ENCODE measurements at regions not wholly inside any gene's neighbourhood (a gene's known extent, or its start where the extent isn't known, plus 50 kb on each side); places are given as distances from the start of the nearest gene placed in this dataset.

DNA sequence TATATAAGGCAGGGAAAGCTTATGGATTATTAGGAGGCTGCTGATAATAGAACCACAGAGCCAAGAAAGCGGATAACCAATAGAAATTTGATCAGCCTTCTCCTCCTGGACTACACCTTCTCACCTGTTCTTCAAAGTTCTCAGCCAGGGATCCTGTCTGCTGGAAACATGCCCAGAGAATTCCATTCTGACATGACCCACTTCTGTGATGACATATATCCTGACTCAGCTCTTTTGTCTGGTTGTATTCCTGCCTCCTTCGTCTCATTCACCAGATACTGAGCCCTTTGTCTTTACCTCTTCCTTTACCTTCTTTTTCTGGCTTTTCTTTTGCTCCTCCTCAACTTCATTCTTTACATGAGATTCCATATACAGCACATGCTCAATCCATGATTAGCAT is 576.1 kb downstream of the CDH11 start:
- TF ChIP-seq, protein P1, sequence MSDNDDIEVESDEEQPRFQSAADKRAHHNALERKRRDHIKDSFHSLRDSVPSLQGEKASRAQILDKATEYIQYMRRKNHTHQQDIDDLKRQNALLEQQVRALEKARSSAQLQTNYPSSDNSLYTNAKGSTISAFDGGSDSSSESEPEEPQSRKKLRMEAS (IDR thresholded peaks at IDR 0.05), result no peak

- TF ChIP-seq NFIC (IDR thresholded peaks at IDR 0.05) (no peak), YY1 (IDR thresholded peaks at IDR 0.05; ENCODE audit: low read depth) (no peak), CREB1 (IDR thresholded peaks at IDR 0.05; ENCODE audit: low read depth) (no peak), RAD21 (IDR thresholded peaks at IDR 0.05; ENCODE audit: low read depth) (no peak), ZBTB7A (IDR thresholded peaks at IDR 0.05; ENCODE audit: low read depth) (no peak)
Measured at GRCh38 chr16:64544859-64545258, 577.0 kb downstream of the CDH11 start.

- TF ChIP-seq, protein P1 (IDR thresholded peaks at IDR 0.05), result no peak
- TF ChIP-seq, protein P2, sequence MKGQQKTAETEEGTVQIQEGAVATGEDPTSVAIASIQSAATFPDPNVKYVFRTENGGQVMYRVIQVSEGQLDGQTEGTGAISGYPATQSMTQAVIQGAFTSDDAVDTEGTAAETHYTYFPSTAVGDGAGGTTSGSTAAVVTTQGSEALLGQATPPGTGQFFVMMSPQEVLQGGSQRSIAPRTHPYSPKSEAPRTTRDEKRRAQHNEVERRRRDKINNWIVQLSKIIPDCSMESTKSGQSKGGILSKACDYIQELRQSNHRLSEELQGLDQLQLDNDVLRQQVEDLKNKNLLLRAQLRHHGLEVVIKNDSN (IDR thresholded peaks at IDR 0.05), result no peak
- no peak for TF ChIP-seq CREB1 (IDR thresholded peaks at IDR 0.05; ENCODE audit: low read depth)
- TF ChIP-seq YY1 (IDR thresholded peaks at IDR 0.05; ENCODE audit: low read depth), result no peak
- TF ChIP-seq, protein P3, sequence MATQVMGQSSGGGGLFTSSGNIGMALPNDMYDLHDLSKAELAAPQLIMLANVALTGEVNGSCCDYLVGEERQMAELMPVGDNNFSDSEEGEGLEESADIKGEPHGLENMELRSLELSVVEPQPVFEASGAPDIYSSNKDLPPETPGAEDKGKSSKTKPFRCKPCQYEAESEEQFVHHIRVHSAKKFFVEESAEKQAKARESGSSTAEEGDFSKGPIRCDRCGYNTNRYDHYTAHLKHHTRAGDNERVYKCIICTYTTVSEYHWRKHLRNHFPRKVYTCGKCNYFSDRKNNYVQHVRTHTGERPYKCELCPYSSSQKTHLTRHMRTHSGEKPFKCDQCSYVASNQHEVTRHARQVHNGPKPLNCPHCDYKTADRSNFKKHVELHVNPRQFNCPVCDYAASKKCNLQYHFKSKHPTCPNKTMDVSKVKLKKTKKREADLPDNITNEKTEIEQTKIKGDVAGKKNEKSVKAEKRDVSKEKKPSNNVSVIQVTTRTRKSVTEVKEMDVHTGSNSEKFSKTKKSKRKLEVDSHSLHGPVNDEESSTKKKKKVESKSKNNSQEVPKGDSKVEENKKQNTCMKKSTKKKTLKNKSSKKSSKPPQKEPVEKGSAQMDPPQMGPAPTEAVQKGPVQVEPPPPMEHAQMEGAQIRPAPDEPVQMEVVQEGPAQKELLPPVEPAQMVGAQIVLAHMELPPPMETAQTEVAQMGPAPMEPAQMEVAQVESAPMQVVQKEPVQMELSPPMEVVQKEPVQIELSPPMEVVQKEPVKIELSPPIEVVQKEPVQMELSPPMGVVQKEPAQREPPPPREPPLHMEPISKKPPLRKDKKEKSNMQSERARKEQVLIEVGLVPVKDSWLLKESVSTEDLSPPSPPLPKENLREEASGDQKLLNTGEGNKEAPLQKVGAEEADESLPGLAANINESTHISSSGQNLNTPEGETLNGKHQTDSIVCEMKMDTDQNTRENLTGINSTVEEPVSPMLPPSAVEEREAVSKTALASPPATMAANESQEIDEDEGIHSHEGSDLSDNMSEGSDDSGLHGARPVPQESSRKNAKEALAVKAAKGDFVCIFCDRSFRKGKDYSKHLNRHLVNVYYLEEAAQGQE (IDR thresholded peaks at IDR 0.05; ENCODE audit: low read depth), result no peak
- no peak for TF ChIP-seq NFIC (IDR thresholded peaks at IDR 0.05)
- TF ChIP-seq FOXM1 (IDR thresholded peaks at IDR 0.05; ENCODE audit: borderline replicate concordance, low read depth), result no peak
- TF ChIP-seq TEAD4 (IDR thresholded peaks at IDR 0.05), result no peak
Measured at GRCh38 chr16:64543441-64543840, 578.4 kb downstream of the CDH11 start.

DNA sequence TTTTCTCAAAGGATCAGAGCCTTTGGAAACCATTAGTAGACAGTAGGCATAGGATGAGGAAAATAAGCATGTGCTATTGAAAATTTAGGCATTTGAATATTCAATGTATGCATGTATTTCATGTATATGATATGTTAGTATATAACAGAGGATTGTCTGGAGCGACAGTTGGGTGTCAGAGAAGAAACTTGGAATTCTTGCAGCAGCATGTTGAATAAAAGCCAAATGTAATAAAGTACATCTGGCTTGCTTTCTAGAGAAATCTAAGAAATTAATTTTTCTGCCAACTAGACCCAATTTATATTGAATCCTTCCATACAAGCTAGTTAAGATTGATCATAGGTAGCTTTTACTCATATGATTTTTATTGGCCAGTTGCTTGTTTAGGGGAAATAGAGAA is 578.8 kb downstream of the CDH11 start:
- no peak for TF ChIP-seq FOXM1 (IDR thresholded peaks at IDR 0.05; ENCODE audit: borderline replicate concordance, low read depth)
- TF ChIP-seq YY1 (IDR thresholded peaks at IDR 0.05; ENCODE audit: low read depth), result no peak
- TF ChIP-seq CEBPB (IDR thresholded peaks at IDR 0.05), result no peak

- no peak for TF ChIP-seq RAD21 (IDR thresholded peaks at IDR 0.05; ENCODE audit: low read depth)
- TF ChIP-seq, protein P3 (IDR thresholded peaks at IDR 0.05; ENCODE audit: low read depth), result no peak
- TF ChIP-seq TAF1 (IDR thresholded peaks at IDR 0.05; ENCODE audit: low read depth), result no peak
- TF ChIP-seq CREB1 (IDR thresholded peaks at IDR 0.05; ENCODE audit: low read depth), result no peak
- no peak for TF ChIP-seq FOXM1 (IDR thresholded peaks at IDR 0.05; ENCODE audit: borderline replicate concordance, low read depth)
- no peak for TF ChIP-seq YY1 (IDR thresholded peaks at IDR 0.05; ENCODE audit: low read depth)
- TF ChIP-seq NFIC (IDR thresholded peaks at IDR 0.05), result no peak
- TF ChIP-seq, protein P1 (IDR thresholded peaks at IDR 0.05), result no peak
Measured at GRCh38 chr16:64542152-64542551, 579.7 kb downstream of the CDH11 start.

DNA sequence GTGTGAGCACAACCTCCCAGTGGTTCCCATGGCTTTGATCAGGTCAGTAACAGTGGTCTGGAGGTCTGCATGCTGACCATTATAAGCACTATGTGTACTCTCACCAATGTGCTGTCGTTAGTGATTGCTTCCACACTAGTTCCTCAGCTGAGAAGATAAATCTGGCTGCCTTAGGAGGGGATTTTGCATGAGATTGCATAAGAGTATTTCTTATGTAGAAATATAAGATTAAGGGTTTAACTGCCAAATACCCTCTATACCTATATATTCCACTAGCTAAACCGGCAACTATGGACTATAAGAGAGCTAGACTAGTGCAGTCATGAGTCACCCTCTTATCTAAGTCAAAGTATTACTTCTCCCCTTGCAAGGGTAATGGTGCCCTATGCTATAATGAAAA is 580.2 kb downstream of the CDH11 start:
- TF ChIP-seq CREB1 (IDR thresholded peaks at IDR 0.05; ENCODE audit: low read depth), result no peak
- TF ChIP-seq EP300 (IDR thresholded peaks at IDR 0.05; ENCODE audit: borderline replicate concordance), result no peak
- TF ChIP-seq FOXM1 (IDR thresholded peaks at IDR 0.05; ENCODE audit: borderline replicate concordance, low read depth), result no peak
- TF ChIP-seq, protein P3 (IDR thresholded peaks at IDR 0.05; ENCODE audit: low read depth), result no peak
- no peak for TF ChIP-seq YY1 (IDR thresholded peaks at IDR 0.05; ENCODE audit: low read depth)
- TF ChIP-seq TAF1 (IDR thresholded peaks at IDR 0.05; ENCODE audit: low read depth), result no peak
- no peak for TF ChIP-seq EGR1 (IDR thresholded peaks at IDR 0.05)
- no peak for TF ChIP-seq ZBTB7A (IDR thresholded peaks at IDR 0.05; ENCODE audit: low read depth)
- TF ChIP-seq TEAD4 (IDR thresholded peaks at IDR 0.05), result no peak
- TF ChIP-seq CEBPB (IDR thresholded peaks at IDR 0.05), result no peak
- no peak for TF ChIP-seq TCF12 (IDR thresholded peaks at IDR 0.05; ENCODE audit: low read depth)
- TF ChIP-seq, protein P2 (IDR thresholded peaks at IDR 0.05), result no peak
- TF ChIP-seq, protein P1 (IDR thresholded peaks at IDR 0.05), result no peak
- TF ChIP-seq RAD21 (IDR thresholded peaks at IDR 0.05; ENCODE audit: low read depth), result no peak
